Endothelial cell of umbilical vein (primary cell): ENCODE measurements at regions not wholly inside any gene's neighbourhood (a gene's known extent, or its start where the extent isn't known, plus 50 kb on each side); places are given as distances from the start of the nearest gene placed in this dataset.

ENCODE experiments used
- BruUV-seq: library from RNA; stranded (reverse); fragments of 400-500 nt; replicated peaks from 2 replicates; lab custom pipeline; 2021; lab: Mats Ljungman, UMichigan
- CTCF ChIA-PET: fragments of 300-600, 350-600 bp; sonication (Branson Sonifier 250); formaldehyde crosslinking; loops from one replicate; lab custom pipeline; 2021; ENCODE audit warnings: antibody characterized with exemption, inconsistent platforms; lab: Charles Lee
- POLR2A ChIA-PET: fragments of 300-600, 350-600 bp; sonication (Branson Sonifier 250); formaldehyde crosslinking; loops from one replicate; lab custom pipeline; 2021; ENCODE audit warnings: antibody characterized with exemption, inconsistent platforms; lab: Charles Lee
- DNase-seq: peaks from one replicate; pipeline ENCODE4 v3.0.0-alpha.2; 2011; ENCODE audit warnings: low read depth, low spot score
- FAIRE-seq: peaks from 2 replicates; lab custom pipeline; 2011; peaks lifted over from hg19 to GRCh38; lab: Jason Lieb, UNC
- H2AFZ ChIP-seq: 2 replicates; pipeline ENCODE4 v1.6.0; 2012; ENCODE audit warnings: low read depth, low read length, control low read depth, inconsistent platforms
- H3K27ac ChIP-seq: 2 replicates; pipeline ENCODE4 v1.5.1; 2011; ENCODE audit warnings: low read depth, mild to moderate bottlenecking, control low read depth, low read length, moderate library complexity; ENCODE audit not compliant: insufficient read depth
- H3K27me3 ChIP-seq, 2 experiments: 2 replicates each; pipeline versions ENCODE4 v1.6.0 to v1.6.1; 2011; ENCODE audit warnings: low read length in 2 of 2, mixed read lengths in 1 of 2; ENCODE audit not compliant: control insufficient read depth in 2 of 2, insufficient read depth in 2 of 2
- H3K36me3 ChIP-seq, 2 experiments: 2 replicates in 1 of 2; 3 replicates in 1 of 2; pipeline ENCODE4 v1.5.1; 2011; ENCODE audit warnings: low read length in 2 of 2, mild to moderate bottlenecking in 1 of 2, moderate library complexity in 1 of 2; ENCODE audit not compliant: control insufficient read depth in 2 of 2, insufficient read depth in 2 of 2; ENCODE audit errors: extremely low read depth in 1 of 2
- H3K4me1 ChIP-seq: 3 replicates; pipeline ENCODE4 v1.5.1; 2011; ENCODE audit warnings: mild to moderate bottlenecking, low read length; ENCODE audit not compliant: control insufficient read depth, insufficient read depth; ENCODE audit errors: extremely low read depth
- H3K4me2 ChIP-seq: 2 replicates; pipeline ENCODE4 v1.6.1; 2011; ENCODE audit warnings: low read length, control low read depth, mixed read lengths; ENCODE audit not compliant: insufficient read depth
- H3K4me3 ChIP-seq, 3 experiments: fragments of 200-600 bp in 1 of 3; sonication (generic), shearing (Covaris generic) in 1 of 3; replicated peaks in 1 of 3; 2 replicates each; pipeline ENCODE4 v1.5.1; 2011 to 2016; ENCODE audit warnings: control low read depth in 3 of 3, low read length in 3 of 3, mild to moderate bottlenecking in 2 of 3, inconsistent platforms in 1 of 3, low read depth in 1 of 3, moderate library complexity in 1 of 3; ENCODE audit not compliant: insufficient read depth in 1 of 3
- H3K79me2 ChIP-seq: 2 replicates; pipeline ENCODE4 v1.6.0; 2012; ENCODE audit warnings: low read length, inconsistent platforms; ENCODE audit not compliant: control insufficient read depth, insufficient read depth
- H3K9ac ChIP-seq: replicated peaks from 2 replicates; pipeline ENCODE3; 2011; ENCODE audit warnings: low read length, control low read depth; ENCODE audit not compliant: insufficient read depth; ENCODE audit errors: extremely low read depth
- H3K9me1 ChIP-seq: replicated peaks from 3 replicates; pipeline ENCODE4 v1.6.0; 2011; ENCODE audit warnings: mild to moderate bottlenecking, low read length; ENCODE audit not compliant: control insufficient read depth, insufficient read depth; ENCODE audit errors: extremely low read depth
- H3K9me3 ChIP-seq: replicated peaks from 2 replicates; pipeline ENCODE4 v1.5.1; 2012; ENCODE audit warnings: low read length, inconsistent platforms; ENCODE audit not compliant: control insufficient read depth, insufficient read depth
- H4K20me1 ChIP-seq: replicated peaks from 2 replicates; pipeline ENCODE3; 2011; ENCODE audit warnings: mild to moderate bottlenecking, low read length; ENCODE audit not compliant: control insufficient read depth, insufficient read depth; ENCODE audit errors: extremely low read depth
- CTCF ChIP-seq, 2 donors: IDR thresholded peaks; 1 replicate in 1 of 2; 2 replicates in 1 of 2; pipeline ENCODE4 v1.5.1; 2011; ENCODE audit warnings: low read length in 2 of 2, mild to moderate bottlenecking in 2 of 2, moderate library complexity in 2 of 2, control low read depth in 1 of 2, inconsistent platforms in 1 of 2, low read depth in 1 of 2; ENCODE audit not compliant: insufficient read depth in 1 of 2; ENCODE audit errors: extremely low read depth in 1 of 2
- EZH2 ChIP-seq: IDR thresholded peaks from 2 replicates; pipeline ENCODE4 v1.6.1; 2012; ENCODE audit warnings: borderline replicate concordance, low read depth, mild to moderate bottlenecking, moderate library complexity, low read length, inconsistent platforms; ENCODE audit not compliant: severe bottlenecking
- FOS ChIP-seq: IDR thresholded peaks from 2 replicates; pipeline ENCODE4 v1.6.1; 2011; ENCODE audit warnings: mild to moderate bottlenecking, low read length, moderate library complexity, borderline replicate concordance; ENCODE audit not compliant: insufficient read depth
- GATA2 ChIP-seq: IDR thresholded peaks from 2 replicates; pipeline ENCODE4 v1.7.0; 2011; ENCODE audit warnings: low read depth, mild to moderate bottlenecking, moderate library complexity, mixed read lengths, low read length; ENCODE audit not compliant: insufficient read length, insufficient read depth
- JUN ChIP-seq: IDR thresholded peaks from 2 replicates; pipeline ENCODE4 v1.6.1; 2011; ENCODE audit warnings: borderline replicate concordance, low read depth; ENCODE audit not compliant: insufficient read length, insufficient read depth
- MAX ChIP-seq: IDR thresholded peaks from 2 replicates; pipeline ENCODE4 v1.6.1; 2011; ENCODE audit not compliant: insufficient read depth, insufficient read length
- MYC ChIP-seq: IDR thresholded peaks from one replicate; pipeline ENCODE4 v1.6.1; 2011; ENCODE audit warnings: mild to moderate bottlenecking, low read depth, low read length
- POLR2A ChIP-seq: IDR thresholded peaks from 2 replicates; pipeline ENCODE4 v1.6.1; 2012; ENCODE audit warnings: low read depth, mild to moderate bottlenecking, control low read depth, low read length
- POLR2AphosphoS5 ChIP-seq: IDR thresholded peaks from 2 replicates; pipeline ENCODE4 v1.6.1; 2012; ENCODE audit warnings: low read depth, mild to moderate bottlenecking, control low read depth, low read length, moderate library complexity; ENCODE audit not compliant: insufficient read depth
- dilution Hi-C: fragments of 300-500 bp; cut with MboI; formaldehyde crosslinking; loops from one replicate; pipeline ENCODE4 v1.15.0; 2019; ENCODE audit warnings: low sequenced_read_pairs; ENCODE audit not compliant: extremely low pct_ligation_motif_present
- intact Hi-C: fragments of 100-400 bp; cut with micrococcal nuclease; formaldehyde crosslinking; loops from one replicate; pipeline ENCODE4 v1.10.0; 2022

- no peak for DNase-seq
- Histone ChIP-seq H3K36me3 (no peaks in the 10 kb centered on the region), H3K9me3 (no peaks in the 10 kb centered on the region), H3K4me3 (no peak overlapping the region), H3K79me2 (no peaks in the 10 kb centered on the region), H3K9me1 (no peaks in the 10 kb centered on the region), H2AFZ (no peak overlapping the region), H3K27ac (no peak overlapping the region), H3K4me2 (no peak overlapping the region), H4K20me1 (no peaks in the 10 kb centered on the region), H3K9ac (no peak overlapping the region), H3K27me3 (no peaks in the 10 kb centered on the region), H3K4me1 (no peaks in the 10 kb centered on the region)
- BruUV-seq, result no TSS peak
- POLR2A ChIA-PET, result no interaction called here
- CTCF ChIA-PET, result interaction anchor here (1.1 kb wide), 1 partner anchor 18 kb away, joined by 3 read pairs; no protein-coding TSS in a partner anchor
- TF ChIP-seq POLR2A (no peak), MYC (no peak), GATA2 (no peak), JUN (no peak), POLR2AphosphoS5 (no peak), MAX (no peak), FOS (no peak), EZH2 (no peak), CTCF (IDR thresholded peaks at IDR 0.05; ENCODE audit: extremely low read depth in 1 of 2, insufficient read depth in 1 of 2, low read depth in 1 of 2, low read length in 2 of 2) (no peak)
- no peak for FAIRE-seq
- dilution Hi-C loops (no loop called here), intact Hi-C loops (no loop called here)
Observed at GRCh38 chr9:12956805-12957204, 182.0 kb downstream of the LURAP1L start.
